Psoas muscle (tissue), 7 donors: ENCODE measurements at regions not wholly inside any gene's neighbourhood (a gene's known extent, or its start where the extent isn't known, plus 50 kb on each side); places are given as distances from the start of the nearest gene placed in this dataset.

Source experiments
- ATAC-seq, 4 donors: fragments of 200-7000 bp; cut with Tn5 transposase; one replicate each; pipeline ENCODE4 v1.9.1; 2020; ENCODE audit warnings: moderate library complexity in 3 of 4, mild to moderate bottlenecking in 2 of 4
- DNase-seq, 2 donors: peaks; one replicate each; pipeline ENCODE4 v3.0.0-alpha.2; 2020
- H3K27ac ChIP-seq: fragments of 200-600 bp; one replicate; pipeline ENCODE4 v1.8.0; 2022
- H3K27me3 ChIP-seq, 3 donors: fragments of 200-600 bp in 1 of 3; one replicate each; pipeline versions ENCODE4 v1.6.1 to v1.8.0; 2013 to 2022; ENCODE audit warnings: low read length in 2 of 3, mild to moderate bottlenecking in 2 of 3, moderate library complexity in 1 of 3; ENCODE audit not compliant: insufficient read depth in 3 of 3
- H3K36me3 ChIP-seq, 2 donors: fragments of 200-600 bp in 1 of 2; one replicate each; pipeline versions ENCODE4 v1.6.1 to v1.8.0; 2013 to 2022; ENCODE audit warnings: low read depth in 1 of 2, mild to moderate bottlenecking in 1 of 2, moderate library complexity in 1 of 2; ENCODE audit not compliant: insufficient read depth in 1 of 2
- H3K4me1 ChIP-seq: fragments of 200-600 bp; one replicate; pipeline ENCODE4 v1.8.0; 2022
- H3K4me3 ChIP-seq: fragments of 200-600 bp; one replicate; pipeline ENCODE4 v1.8.0; 2022; ENCODE audit warnings: mild to moderate bottlenecking
- H3K9me3 ChIP-seq: fragments of 200-600 bp; one replicate; pipeline ENCODE4 v1.8.0; 2022
- whole genome bisulfite sequencing, 3 donors: extraction: QIAGEN DNeasy Blood & Tissue Kit; methylation state at CpG; one replicate each; pipeline versions ENCODE4 v1.1.6 to v1.1.7; 2013; 5-methylcytosine and 5-hydroxymethylcytosine counted together
- intact Hi-C, 2 donors: fragments of 100-400 bp; cut with DNase I; formaldehyde crosslinking; loops; one replicate each; pipeline versions ENCODE4 v1.11.0 to v1.14.2; 2022
- TF ChIP-seq, protein P1 (sequence below): fragments of 200-600 bp; IDR thresholded peaks from one replicate; pipeline ENCODE4 v1.8.0; 2022; ENCODE audit warnings: antibody characterized with exemption
- donor health status: healthy with polysubstance abuse.
- donor health status: DM: no; HTN: no; CAD: no; lungs with moderate emphysema.
- donor health status: Bipolar disorder and iron deficiency.
- donor health status: healthy.
- donor health status: DM: yes; HTN: yes; CAD: no.
- donor health status: DM: no; HTN: no; CAD: no.
- donor health status: DM: yes; HTN: yes; CAD: no.

DNA sequence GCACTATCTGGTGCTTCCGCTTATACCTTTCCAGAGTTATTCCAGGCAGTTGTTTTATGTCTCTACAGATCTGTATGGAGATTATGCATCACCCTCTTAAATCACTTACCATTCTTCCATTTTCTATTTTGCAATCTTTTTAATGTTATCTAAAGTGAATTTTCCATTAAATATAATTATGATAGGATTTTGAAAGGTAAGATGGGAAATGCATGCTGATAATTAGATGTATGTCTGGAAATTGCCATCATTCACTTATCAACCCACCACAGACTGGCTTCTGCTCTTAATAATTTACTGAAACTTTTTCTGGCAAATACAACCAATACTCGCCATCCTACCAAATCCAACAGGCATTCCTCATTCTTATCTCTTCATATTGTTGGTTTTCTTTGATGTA, 227.4 kb upstream of the MC4R start:
- Histone ChIP-seq H3K9me3 (no peaks in the 10 kb centered on the region), H3K27me3 (no peaks in the 10 kb centered on the region), H3K36me3 (no peaks in the 10 kb centered on the region), H3K27ac (no peak overlapping the region), H3K4me3 (no peak overlapping the region), H3K4me1 (no peaks in the 10 kb centered on the region)
- ATAC-seq: no peak
- WGBS, 3 donors: 85 to 89% (median 86%) methylated on average over 2 of the region's 2 CpGs
- intact Hi-C loops: no loop called here
- DNase-seq: no peak
- TF ChIP-seq, protein P1, sequence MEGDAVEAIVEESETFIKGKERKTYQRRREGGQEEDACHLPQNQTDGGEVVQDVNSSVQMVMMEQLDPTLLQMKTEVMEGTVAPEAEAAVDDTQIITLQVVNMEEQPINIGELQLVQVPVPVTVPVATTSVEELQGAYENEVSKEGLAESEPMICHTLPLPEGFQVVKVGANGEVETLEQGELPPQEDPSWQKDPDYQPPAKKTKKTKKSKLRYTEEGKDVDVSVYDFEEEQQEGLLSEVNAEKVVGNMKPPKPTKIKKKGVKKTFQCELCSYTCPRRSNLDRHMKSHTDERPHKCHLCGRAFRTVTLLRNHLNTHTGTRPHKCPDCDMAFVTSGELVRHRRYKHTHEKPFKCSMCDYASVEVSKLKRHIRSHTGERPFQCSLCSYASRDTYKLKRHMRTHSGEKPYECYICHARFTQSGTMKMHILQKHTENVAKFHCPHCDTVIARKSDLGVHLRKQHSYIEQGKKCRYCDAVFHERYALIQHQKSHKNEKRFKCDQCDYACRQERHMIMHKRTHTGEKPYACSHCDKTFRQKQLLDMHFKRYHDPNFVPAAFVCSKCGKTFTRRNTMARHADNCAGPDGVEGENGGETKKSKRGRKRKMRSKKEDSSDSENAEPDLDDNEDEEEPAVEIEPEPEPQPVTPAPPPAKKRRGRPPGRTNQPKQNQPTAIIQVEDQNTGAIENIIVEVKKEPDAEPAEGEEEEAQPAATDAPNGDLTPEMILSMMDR: no peak

DNA sequence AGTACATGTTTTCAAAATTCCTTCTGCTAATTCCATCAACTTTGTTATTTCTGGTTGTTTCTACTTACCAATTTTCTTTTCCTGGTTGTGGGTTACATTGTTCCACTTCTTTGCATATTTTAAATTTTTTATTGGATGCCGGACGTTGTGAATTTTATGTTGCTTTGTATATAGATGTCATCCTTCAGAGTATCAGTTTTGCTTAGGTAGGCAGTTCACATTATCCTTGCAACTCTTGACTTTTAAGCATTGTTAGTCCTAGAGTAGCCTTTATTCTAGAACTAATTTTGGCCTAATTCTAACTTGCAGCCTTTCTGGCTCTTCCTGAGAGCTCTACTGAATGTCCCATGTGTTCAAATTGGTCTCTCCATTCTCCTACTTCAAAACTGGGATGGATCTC, 228.7 kb upstream of the MC4R start:
- DNase-seq: no peak
- no peaks in the 10 kb centered on the region for H3K36me3 ChIP-seq
- no peak overlapping the region for H3K4me3 ChIP-seq
- intact Hi-C loops: no loop called here
- TF ChIP-seq, protein P1: no peak
- ATAC-seq: no peak
- H3K27me3 ChIP-seq: no peaks in the 10 kb centered on the region
- H3K9me3 ChIP-seq: no peaks in the 10 kb centered on the region
- H3K27ac ChIP-seq: no peak overlapping the region
- no peaks in the 10 kb centered on the region for H3K4me1 ChIP-seq
- WGBS, 3 donors: 66 to 74% (median 69%) methylated on average over 2 of the region's 2 CpGs

DNA sequence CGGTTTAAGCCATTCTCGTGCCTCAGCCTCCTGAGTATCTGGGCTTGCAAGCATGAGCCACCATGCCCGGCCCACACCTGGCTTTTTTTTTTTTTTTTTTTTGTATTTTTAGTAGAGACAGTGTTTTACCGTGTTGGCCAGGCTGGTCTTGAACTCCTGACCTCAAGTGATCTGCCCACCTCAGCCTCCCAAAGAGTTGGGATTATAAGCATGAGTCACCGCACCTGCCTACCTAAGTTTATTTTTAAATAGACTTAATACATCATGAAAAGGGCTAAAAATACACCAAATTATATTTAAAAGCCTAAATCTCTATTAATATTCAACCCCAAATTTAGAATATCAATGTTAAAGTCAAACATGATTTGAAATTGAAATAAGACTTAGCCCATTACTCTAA, 250.8 kb upstream of the MC4R start:
- DNase-seq: no peak
- no peak for ATAC-seq
- intact Hi-C loops: no loop called here
- 81 to 83% (median 82%) methylated on average over 5 of the region's 5 CpGs for WGBS, 3 donors
- Histone ChIP-seq H3K4me3 (no peak overlapping the region), H3K9me3 (no peaks in the 10 kb centered on the region), H3K4me1 (no peaks in the 10 kb centered on the region), H3K27ac (no peak overlapping the region), H3K36me3 (no peaks in the 10 kb centered on the region), H3K27me3 (no peaks in the 10 kb centered on the region)
- TF ChIP-seq, protein P1: no peak

DNA sequence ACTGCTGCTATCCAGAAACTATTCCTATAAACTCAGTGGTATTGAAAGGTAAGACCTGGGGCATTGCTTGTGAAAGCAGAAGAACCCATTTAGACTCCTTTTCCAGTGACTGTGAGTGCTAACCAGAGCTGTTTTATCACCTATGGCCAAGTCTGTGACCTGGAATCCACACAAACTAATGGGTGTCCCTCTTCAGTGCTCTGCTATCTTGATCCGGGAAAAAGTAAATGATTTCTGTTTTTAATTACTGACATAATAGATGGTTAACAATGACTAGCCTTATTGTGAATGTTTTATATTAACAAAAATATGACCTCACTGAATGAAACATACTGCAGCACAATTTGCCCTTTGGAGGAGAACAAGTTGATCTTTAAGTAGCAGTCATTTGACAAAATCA, 251.6 kb upstream of the MC4R start:
- no peaks in the 10 kb centered on the region for H3K27me3 ChIP-seq
- no peak for DNase-seq
- no peak overlapping the region for H3K27ac ChIP-seq
- TF ChIP-seq, protein P1: no peak
- no peaks in the 10 kb centered on the region for H3K4me1 ChIP-seq
- WGBS, 3 donors: 81 to 98% (median 87%) methylated on average over 1 of the region's 1 CpG
- no peaks in the 10 kb centered on the region for H3K9me3 ChIP-seq
- H3K4me3 ChIP-seq: no peak overlapping the region
- no peaks in the 10 kb centered on the region for H3K36me3 ChIP-seq
- intact Hi-C loops: no loop called here
- no peak for ATAC-seq

DNA sequence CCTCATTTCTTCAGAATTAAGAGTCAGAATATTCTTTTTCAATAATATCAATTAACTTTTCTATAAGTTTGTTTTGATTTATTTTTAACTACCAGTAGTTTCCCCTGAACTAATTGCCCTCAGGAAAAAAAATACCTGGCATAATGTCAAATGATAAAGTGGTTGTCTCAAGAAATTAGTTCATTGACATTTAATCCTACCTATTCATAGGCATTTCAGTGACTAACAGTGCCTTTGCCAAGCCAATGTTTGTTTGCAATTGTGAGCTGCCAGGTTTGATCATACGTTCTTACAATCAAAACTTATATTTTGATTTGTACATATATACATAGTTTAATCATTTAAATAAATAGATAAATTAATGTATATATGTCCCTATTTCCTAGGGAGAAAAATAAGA, 267.3 kb upstream of the MC4R start:
- TF ChIP-seq, protein P1: no peak
- H3K36me3 ChIP-seq: no peaks in the 10 kb centered on the region
- ATAC-seq: no peak

More for the DNA sequence above, 267.3 kb upstream of the MC4R start:
- no peaks in the 10 kb centered on the region for H3K9me3 ChIP-seq
- DNase-seq: no peak
- WGBS, 3 donors: 66 to 81% (median 70%) methylated on average over 1 of the region's 1 CpG
- intact Hi-C loops: no loop called here
- H3K27me3 ChIP-seq: no peaks in the 10 kb centered on the region
- H3K4me3 ChIP-seq: no peak overlapping the region
- no peaks in the 10 kb centered on the region for H3K4me1 ChIP-seq
- no peak overlapping the region for H3K27ac ChIP-seq
